GM23338 (cell line): ENCODE measurements at regions not wholly inside any gene's neighbourhood (a gene's known extent, or its start where the extent isn't known, plus 50 kb on each side); places are given as distances from the start of the nearest gene placed in this dataset.

ENCODE experiments used
- ATAC-seq: fragments of 200-7000 bp; cut with Tn5 transposase; 3 replicates; pipeline ENCODE4 v1.9.1; 2020
- DNase-seq: peaks from one replicate; pipeline ENCODE4 v3.0.0-alpha.2; 2015; ENCODE audit warnings: low spot score
- H2AFZ ChIP-seq: fragments of 200-600 bp; sonication (generic); 2 replicates; pipeline ENCODE4 v1.8.0; 2016; ENCODE audit warnings: antibody characterized with exemption, mild to moderate bottlenecking, moderate library complexity
- H3F3A ChIP-seq: fragments of 200-600 bp; sonication (generic); replicated peaks from 2 replicates; pipeline ENCODE4 v1.8.0; 2017; ENCODE audit warnings: antibody characterized with exemption, mixed run types, low read depth
- H3K27ac ChIP-seq: fragments of 200-600 bp; sonication (generic); 2 replicates; pipeline ENCODE4 v1.6.1; 2016; ENCODE audit warnings: low read depth
- H3K27me3 ChIP-seq: fragments of 200-600 bp; sonication (generic); 2 replicates; pipeline ENCODE4 v1.8.0; 2016; ENCODE audit warnings: mild to moderate bottlenecking, mixed run types, moderate library complexity; ENCODE audit not compliant: insufficient read depth
- H3K36me3 ChIP-seq: fragments of 200-600 bp; sonication (generic); 2 replicates; pipeline ENCODE4 v1.8.0; 2016; ENCODE audit warnings: mild to moderate bottlenecking; ENCODE audit not compliant: insufficient read depth
- H3K4me1 ChIP-seq: fragments of 200-600 bp; sonication (generic); 2 replicates; pipeline ENCODE4 v1.8.0; 2016; ENCODE audit warnings: mild to moderate bottlenecking, moderate library complexity; ENCODE audit not compliant: insufficient read depth
- H3K4me2 ChIP-seq: fragments of 200-600 bp; sonication (generic); 2 replicates; pipeline ENCODE4 v1.7.1; 2017; ENCODE audit warnings: mixed run types
- H3K4me3 ChIP-seq: fragments of 200-600 bp; sonication (generic); 2 replicates; pipeline ENCODE4 v1.6.1; 2016; ENCODE audit warnings: mixed run types
- H3K79me2 ChIP-seq: fragments of 200-600 bp; sonication (generic); replicated peaks from 2 replicates; pipeline ENCODE4 v1.8.0; 2017; ENCODE audit warnings: mild to moderate bottlenecking; ENCODE audit not compliant: insufficient read depth
- H3K9me2 ChIP-seq: fragments of 200-600 bp; sonication (generic); 2 replicates; pipeline ENCODE4 v1.8.0; 2017; ENCODE audit not compliant: insufficient read depth
- H4K20me1 ChIP-seq: fragments of 200-600 bp; sonication (generic); replicated peaks from 2 replicates; pipeline ENCODE4 v1.8.0; 2017; ENCODE audit warnings: mild to moderate bottlenecking; ENCODE audit not compliant: insufficient read depth
- H3K27ac Mint-ChIP-seq: 2 replicates; pipeline ENCODE4 v1.8.0; 2020; ENCODE audit warnings: inconsistent platforms, mild to moderate bottlenecking, moderate library complexity, mixed read lengths
- H3K27me3 Mint-ChIP-seq: 3 replicates; pipeline ENCODE4 v1.8.0; 2022; ENCODE audit warnings: low read depth, mild to moderate bottlenecking, moderate library complexity, mixed read lengths, inconsistent platforms; ENCODE audit not compliant: insufficient read depth, poor library complexity
- H3K36me3 Mint-ChIP-seq: 3 replicates; pipeline ENCODE4 v1.8.0; 2021; ENCODE audit warnings: low read depth, mild to moderate bottlenecking, inconsistent platforms, moderate library complexity, mixed read lengths
- H3K4me1 Mint-ChIP-seq: 3 replicates; pipeline ENCODE4 v1.8.0; 2020; ENCODE audit warnings: mild to moderate bottlenecking, inconsistent platforms, mixed read lengths
- H3K4me3 Mint-ChIP-seq: 3 replicates; pipeline ENCODE4 v1.8.0; 2021; ENCODE audit warnings: moderate library complexity, mild to moderate bottlenecking, inconsistent platforms, mixed read lengths
- H3K9me3 Mint-ChIP-seq: 3 replicates; pipeline ENCODE4 v1.8.0; 2020; ENCODE audit warnings: moderate library complexity, mild to moderate bottlenecking, inconsistent platforms, mixed read lengths
- ZNF114 ChIP-seq: fragments of 250-450 bp; sonication (Bioruptor Pico); IDR thresholded peaks from 2 replicates; pipeline ENCODE4 v1.5.0; 2020; ENCODE audit warnings: mild to moderate bottlenecking, moderate library complexity
- ZNF331 ChIP-seq: fragments of 250-450 bp; sonication (Bioruptor Pico); IDR thresholded peaks from 2 replicates; pipeline ENCODE4 v1.5.0; 2020; ENCODE audit warnings: low read depth, mild to moderate bottlenecking, moderate library complexity
- ZNF462 ChIP-seq: fragments of 250-450 bp; sonication (Bioruptor Pico); IDR thresholded peaks from 2 replicates; pipeline ENCODE4 v1.5.0; 2020; ENCODE audit warnings: mild to moderate bottlenecking, moderate library complexity

- DNase-seq (no peak), ATAC-seq (no peak)
- TF ChIP-seq ZNF462 (no peak), ZNF331 (CRISPR knock-in tag) (no peak), ZNF114 (CRISPR knock-in tag) (no peak)
- 0 out of 2 replicates have a peak, but pooled peaks cover 3% of the 10 kb centered on the region for H3K9me2 ChIP-seq
- no peak overlapping the region for H3K4me2 ChIP-seq
- no peaks in the 10 kb centered on the region for H3K79me2 ChIP-seq
- no peak overlapping the region for H3K4me3 Mint-ChIP-seq
- H3K27me3 ChIP-seq = no peaks in the 10 kb centered on the region
- H3K27me3 Mint-ChIP-seq = peaks cover 3% of the 10 kb centered on the region
- H4K20me1 ChIP-seq = no peaks in the 10 kb centered on the region
- no peak overlapping the region for H3K27ac Mint-ChIP-seq
- no peak overlapping the region for H3K27ac ChIP-seq
- no peak overlapping the region for H2AFZ ChIP-seq
- H3K36me3 ChIP-seq = no peaks in the 10 kb centered on the region
- H3K4me1 Mint-ChIP-seq = no peaks in the 10 kb centered on the region
- H3K4me3 ChIP-seq = no peak overlapping the region
- no peaks in the 10 kb centered on the region for H3F3A ChIP-seq
- H3K36me3 Mint-ChIP-seq = no peaks in the 10 kb centered on the region
- H3K9me3 Mint-ChIP-seq = no peaks in the 10 kb centered on the region; the same call in 2 of the 3 replicates
- H3K4me1 ChIP-seq = peaks cover 5% of the 10 kb centered on the region; the same call in 1 of the 2 replicates
These were observed 278.2 kb upstream of the KCNH8 start for GRCh38 chr3:18870074-18870640.

GRCh38 chr3:18868911-18869689 lies 279.2 kb upstream of the KCNH8 start:
- ATAC-seq (no peak), DNase-seq (no peak)
- no peak overlapping the region for H3K4me2 ChIP-seq
- no peaks in the 10 kb centered on the region for H3K27me3 ChIP-seq
- Mint-ChIP-seq H3K4me3 (no peak overlapping the region), H3K4me1 (no peaks in the 10 kb centered on the region), H3K27me3 (peaks cover 1% of the 10 kb centered on the region), H3K36me3 (no peaks in the 10 kb centered on the region), H3K27ac (no peak overlapping the region), H3K9me3 (no peaks in the 10 kb centered on the region; the same call in 2 of the 3 replicates)
- no peak overlapping the region for H2AFZ ChIP-seq
- H3K36me3 ChIP-seq = no peaks in the 10 kb centered on the region
- H4K20me1 ChIP-seq = no peaks in the 10 kb centered on the region
- H3K4me1 ChIP-seq = no peaks in the 10 kb centered on the region
- H3K9me2 ChIP-seq = 0 out of 2 replicates have a peak, but pooled peaks cover 3% of the 10 kb centered on the region
- H3K27ac ChIP-seq = no peak overlapping the region
- no peaks in the 10 kb centered on the region for H3K79me2 ChIP-seq
- no peaks in the 10 kb centered on the region for H3F3A ChIP-seq
- no peak overlapping the region for H3K4me3 ChIP-seq
- TF ChIP-seq ZNF462 = no peak
